ENCODE measurements at regions not wholly inside any gene's neighbourhood (a gene's known extent, or its start where the extent isn't known, plus 50 kb on each side); places are given as distances from the start of the nearest gene placed in this dataset.

- TF ChIP-seq POLR2A (IDR thresholded peaks at IDR 0.05; ENCODE audit: low read depth, low read length) = no peak
- no peak for TF ChIP-seq POLR2AphosphoS5 (IDR thresholded peaks at IDR 0.05; ENCODE audit: low read depth, low read length)
- no peak for TF ChIP-seq TAF1 (IDR thresholded peaks at IDR 0.05; ENCODE audit: borderline replicate concordance, low read depth, low read length)
Observed at GRCh38 chr11:38456371-38456770, 1858.3 kb upstream of the RAG2 start.
